ENCODE measurements at regions not wholly inside any gene's neighbourhood (a gene's known extent, or its start where the extent isn't known, plus 50 kb on each side); places are given as distances from the start of the nearest gene placed in this dataset.
A peak's percentile ranks its signal among the peaks of the same experiment; 100 is the strongest.

DNA sequence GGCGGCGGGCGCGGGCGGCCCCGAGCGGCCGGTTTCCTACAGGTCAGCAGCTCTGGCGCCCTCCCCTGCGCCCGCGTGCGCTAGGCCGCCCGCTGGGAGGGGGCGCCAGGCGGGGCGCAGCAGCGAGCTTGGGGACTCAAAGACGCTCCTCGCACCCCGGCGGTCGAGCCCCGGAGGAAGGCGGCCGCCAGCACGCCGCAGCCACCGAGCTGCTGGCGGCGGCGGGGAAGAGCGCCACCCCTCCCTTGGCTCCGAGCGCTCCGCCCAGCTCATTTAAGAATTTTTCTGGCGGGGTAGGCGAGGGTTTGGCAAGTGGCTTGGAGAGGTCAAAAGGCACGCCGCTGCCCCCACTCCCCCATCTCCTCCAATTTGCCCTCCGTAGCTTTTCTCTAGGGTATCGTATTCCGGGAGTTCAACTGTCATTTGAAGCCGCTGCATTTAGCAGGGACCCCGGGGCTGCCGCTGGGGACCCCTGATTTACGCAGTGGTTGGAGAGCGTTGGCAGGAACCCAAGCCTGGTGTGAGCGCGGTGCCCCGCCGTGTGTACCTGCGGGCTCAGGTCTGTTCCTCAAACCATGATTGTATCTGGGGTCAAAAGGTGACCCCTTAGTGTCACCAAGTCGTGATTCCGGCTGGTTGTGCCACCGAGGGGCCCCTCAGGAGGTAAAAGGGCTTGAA is 59.5 kb upstream of the GSE1 start (continued):
- no peak for TF ChIP-seq ZNF569 (CRISPR knock-in tag; IDR thresholded peaks at IDR 0.05; ENCODE audit: borderline replicate concordance)
- peak; percentile 37; the same call in 1 of the 2 replicates for TF ChIP-seq SAFB2 (CRISPR knock-in tag; IDR thresholded peaks at IDR 0.05; ENCODE audit: borderline replicate concordance, low read depth)
- no peak for TF ChIP-seq THAP9 (CRISPR knock-in tag; IDR thresholded peaks at IDR 0.05; ENCODE audit: borderline replicate concordance)
- TF ChIP-seq TOE1 (CRISPR knock-in tag; IDR thresholded peaks at IDR 0.05), result no peak
- peak; percentile 55; the same call in 1 of the 2 replicates for TF ChIP-seq NCOA1 (CRISPR knock-in tag; IDR thresholded peaks at IDR 0.05)
- TF ChIP-seq MED1 (CRISPR knock-in tag; IDR thresholded peaks at IDR 0.05), result no peak; the same call in none of the 2 replicates
- no peak for TF ChIP-seq FOSL1 (CRISPR knock-in tag; IDR thresholded peaks at IDR 0.05; ENCODE audit: borderline replicate concordance)
- TF ChIP-seq KLF15 (CRISPR knock-in tag; IDR thresholded peaks at IDR 0.05; ENCODE audit: borderline replicate concordance), result peak; percentile 57; the same call in 1 of the 2 replicates
- TF ChIP-seq, protein P1, sequence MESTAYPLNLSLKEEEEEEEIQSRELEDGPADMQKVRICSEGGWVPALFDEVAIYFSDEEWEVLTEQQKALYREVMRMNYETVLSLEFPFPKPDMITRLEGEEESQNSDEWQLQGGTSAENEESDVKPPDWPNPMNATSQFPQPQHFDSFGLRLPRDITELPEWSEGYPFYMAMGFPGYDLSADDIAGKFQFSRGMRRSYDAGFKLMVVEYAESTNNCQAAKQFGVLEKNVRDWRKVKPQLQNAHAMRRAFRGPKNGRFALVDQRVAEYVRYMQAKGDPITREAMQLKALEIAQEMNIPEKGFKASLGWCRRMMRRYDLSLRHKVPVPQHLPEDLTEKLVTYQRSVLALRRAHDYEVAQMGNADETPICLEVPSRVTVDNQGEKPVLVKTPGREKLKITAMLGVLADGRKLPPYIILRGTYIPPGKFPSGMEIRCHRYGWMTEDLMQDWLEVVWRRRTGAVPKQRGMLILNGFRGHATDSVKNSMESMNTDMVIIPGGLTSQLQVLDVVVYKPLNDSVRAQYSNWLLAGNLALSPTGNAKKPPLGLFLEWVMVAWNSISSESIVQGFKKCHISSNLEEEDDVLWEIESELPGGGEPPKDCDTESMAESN (CRISPR knock-in tag; conservative IDR thresholded peaks at IDR 0.05), result peak; percentile 88
- TF ChIP-seq GZF1 (CRISPR knock-in tag; IDR thresholded peaks at IDR 0.05), result no peak
- TF ChIP-seq IKZF4 (CRISPR knock-in tag; IDR thresholded peaks at IDR 0.05; ENCODE audit: borderline replicate concordance, low read depth, not compliant biosample characterization), result peak; percentile 58
- TF ChIP-seq KLF6 (CRISPR knock-in tag; IDR thresholded peaks at IDR 0.05), result 0 out of 2 replicates have a peak, but pooled peaks have one; percentile 40
- no peak for TF ChIP-seq CCAR2 (optimal IDR thresholded peaks at IDR 0.05; ENCODE audit: low read depth, low read length)
- no peak for TF ChIP-seq ZNF160 (CRISPR knock-in tag; IDR thresholded peaks at IDR 0.05)
- TF ChIP-seq ZFP62 (CRISPR knock-in tag; IDR thresholded peaks at IDR 0.05), result no peak
- no peak for TF ChIP-seq HHEX (CRISPR knock-in tag; IDR thresholded peaks at IDR 0.05)
- no peak for TF ChIP-seq NONO (IDR thresholded peaks at IDR 0.05)
- TF ChIP-seq NONO (CRISPR knock-in tag; conservative IDR thresholded peaks at IDR 0.05), result peak; percentile 87
- TF ChIP-seq HMG20A (CRISPR knock-in tag; IDR thresholded peaks at IDR 0.05; ENCODE audit: borderline replicate concordance), result no peak
- TF ChIP-seq JARID2 (CRISPR knock-in tag; IDR thresholded peaks at IDR 0.05; ENCODE audit: insufficient replicate concordance), result no peak
- TF ChIP-seq RAD51 (IDR thresholded peaks at IDR 0.05; ENCODE audit: borderline replicate concordance), result no peak
- no peak; the same call in 1 of the 2 replicates for TF ChIP-seq CBFB (CRISPR knock-in tag; IDR thresholded peaks at IDR 0.05)
- TF ChIP-seq ZNF207 (IDR thresholded peaks at IDR 0.05; ENCODE audit: borderline replicate concordance), result no peak
- no peak for TF ChIP-seq MIXL1 (CRISPR knock-in tag; IDR thresholded peaks at IDR 0.05)
- TF ChIP-seq DPF2 (CRISPR knock-in tag; IDR thresholded peaks at IDR 0.05; ENCODE audit: borderline replicate concordance, low read depth), result no peak
- no peak for TF ChIP-seq ATF6 (CRISPR knock-in tag; conservative IDR thresholded peaks at IDR 0.05)
